Transverse colon (tissue), 4 donors: ENCODE measurements at regions not wholly inside any gene's neighbourhood (a gene's known extent, or its start where the extent isn't known, plus 50 kb on each side); places are given as distances from the start of the nearest gene placed in this dataset.
"Not testable (repeated sequence)": the region's sequence is repeated elsewhere in the genome, so short reads cannot be mapped to it uniquely, and the experiment has no call there.

Source experiments
- DNase-seq: peaks from one replicate; pipeline ENCODE4 v3.0.0-alpha.2; 2019
- H3K27ac ChIP-seq, 4 donors: fragments of 200-600 bp; sonication (generic); 2 replicates each; pipeline ENCODE4 v1.5.1; 2016 to 2018; ENCODE audit warnings: inconsistent platforms in 4 of 4
- H3K27me3 ChIP-seq: fragments of 200-600 bp; sonication (generic); 2 replicates; pipeline ENCODE4 v1.5.1; 2017; ENCODE audit warnings: inconsistent platforms
- H3K36me3 ChIP-seq, 4 donors: fragments of 200-600 bp; sonication (generic); 2 replicates each; pipeline ENCODE4 v1.5.1; 2017 to 2019; ENCODE audit warnings: inconsistent platforms in 4 of 4
- H3K4me1 ChIP-seq, 4 donors: fragments of 200-600 bp; sonication (generic); 2 replicates each; pipeline ENCODE4 v1.5.1; 2017 to 2020; ENCODE audit warnings: inconsistent platforms in 4 of 4
- H3K4me3 ChIP-seq, 4 donors: fragments of 200-600 bp; sonication (generic); 1 replicate in 1 of 4; 2 replicates in 3 of 4; pipeline versions ENCODE4 v1.5.1 to v1.6.1; 2017 to 2019; ENCODE audit warnings: inconsistent platforms in 4 of 4
- H3K9me3 ChIP-seq, 2 donors: fragments of 200-600 bp; sonication (generic); 2 replicates each; pipeline ENCODE4 v1.5.1; 2017 to 2019; ENCODE audit warnings: inconsistent platforms in 2 of 2
- EP300 ChIP-seq: sonication (generic); formaldehyde crosslinking; IDR thresholded peaks from one replicate; pipeline ENCODE4 v1.6.1; 2017; ENCODE audit warnings: antibody characterized with exemption, low read depth
- POLR2A ChIP-seq: fragments of 450-650 bp; IDR thresholded peaks from one replicate; pipeline ENCODE4 v1.6.1; 2016; ENCODE audit warnings: antibody characterized with exemption, mild to moderate bottlenecking, moderate library complexity
- POLR2AphosphoS5 ChIP-seq, 3 donors: sonication (generic); formaldehyde crosslinking; IDR thresholded peaks; one replicate each; pipeline ENCODE4 v1.6.1; 2016; ENCODE audit warnings: antibody characterized with exemption in 3 of 3
- WGBS, 2 donors: methylation state at CpG; one replicate each; pipeline ENCODE4 v1.1.5; 2018; ENCODE audit warnings: low coverage in 1 of 2; 5-methylcytosine and 5-hydroxymethylcytosine counted together
- in situ Hi-C, 4 donors: fragments of 200-750 bp; cut with MboI; loops; one replicate each; pipeline versions ENCODE4 v1.15.0 to v1.15.1; 2017; ENCODE audit warnings: low sequenced_read_pairs in 3 of 4, low pct_ligation_motif_present in 1 of 4, low pct_unique_long_range_greater_than_20kb in 1 of 4
- intact Hi-C: fragments of 100-400 bp; cut with DNase I; formaldehyde crosslinking; loops from one replicate; pipeline ENCODE4 v1.15.1; 2023; ENCODE audit warnings: low total_unique reads
- TF ChIP-seq, protein P1 (sequence below), 5 experiments: fragments of 200-600 bp in 3 of 5; fragments of 450-650 bp in 2 of 5; sonication (generic) in 3 of 5; IDR thresholded peaks; 1 replicate in 2 of 5; 2 replicates in 3 of 5; pipeline ENCODE4 v1.5.1; 2016 to 2017; ENCODE audit warnings: antibody characterized with exemption in 5 of 5, inconsistent platforms in 3 of 5, mild to moderate bottlenecking in 2 of 5, moderate library complexity in 1 of 5

DNA sequence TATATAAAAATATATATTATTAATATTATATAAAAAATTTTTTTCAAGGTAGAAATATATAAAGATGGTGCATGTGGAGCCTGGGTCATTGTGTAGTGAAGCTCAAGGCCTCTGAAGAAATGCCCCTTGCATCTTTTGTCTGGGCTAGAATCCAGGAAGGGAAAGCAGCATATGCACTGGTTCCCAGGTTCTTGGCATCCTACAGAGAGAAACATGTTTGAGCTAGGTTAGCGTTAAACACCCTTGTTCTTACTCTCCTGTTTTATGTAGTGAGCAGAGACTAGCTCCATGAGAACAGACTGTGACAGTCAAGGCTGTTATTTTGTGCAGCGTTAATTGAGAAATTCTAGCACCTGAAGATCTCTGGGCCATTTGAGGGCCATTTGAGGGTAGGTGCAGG lies 116.1 kb downstream of the POM121L12 start:
- Histone ChIP-seq H3K4me3 (no peak overlapping the region), H3K4me1 (no peaks in the 10 kb centered on the region), H3K27ac (no peak overlapping the region), H3K36me3 (no peaks in the 10 kb centered on the region), H3K9me3 (no peaks in the 10 kb centered on the region), H3K27me3 (no peaks in the 10 kb centered on the region)
- WGBS, 2 donors: 76 to 89% methylated on average over 2 of the region's 2 CpGs
- in situ Hi-C loops: no loop called here
- no peak for TF ChIP-seq POLR2A
- TF ChIP-seq, protein P1, sequence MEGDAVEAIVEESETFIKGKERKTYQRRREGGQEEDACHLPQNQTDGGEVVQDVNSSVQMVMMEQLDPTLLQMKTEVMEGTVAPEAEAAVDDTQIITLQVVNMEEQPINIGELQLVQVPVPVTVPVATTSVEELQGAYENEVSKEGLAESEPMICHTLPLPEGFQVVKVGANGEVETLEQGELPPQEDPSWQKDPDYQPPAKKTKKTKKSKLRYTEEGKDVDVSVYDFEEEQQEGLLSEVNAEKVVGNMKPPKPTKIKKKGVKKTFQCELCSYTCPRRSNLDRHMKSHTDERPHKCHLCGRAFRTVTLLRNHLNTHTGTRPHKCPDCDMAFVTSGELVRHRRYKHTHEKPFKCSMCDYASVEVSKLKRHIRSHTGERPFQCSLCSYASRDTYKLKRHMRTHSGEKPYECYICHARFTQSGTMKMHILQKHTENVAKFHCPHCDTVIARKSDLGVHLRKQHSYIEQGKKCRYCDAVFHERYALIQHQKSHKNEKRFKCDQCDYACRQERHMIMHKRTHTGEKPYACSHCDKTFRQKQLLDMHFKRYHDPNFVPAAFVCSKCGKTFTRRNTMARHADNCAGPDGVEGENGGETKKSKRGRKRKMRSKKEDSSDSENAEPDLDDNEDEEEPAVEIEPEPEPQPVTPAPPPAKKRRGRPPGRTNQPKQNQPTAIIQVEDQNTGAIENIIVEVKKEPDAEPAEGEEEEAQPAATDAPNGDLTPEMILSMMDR (IDR thresholded peaks at IDR 0.05): no peak
- intact Hi-C loops: no loop called here
- no peak for DNase-seq

DNA sequence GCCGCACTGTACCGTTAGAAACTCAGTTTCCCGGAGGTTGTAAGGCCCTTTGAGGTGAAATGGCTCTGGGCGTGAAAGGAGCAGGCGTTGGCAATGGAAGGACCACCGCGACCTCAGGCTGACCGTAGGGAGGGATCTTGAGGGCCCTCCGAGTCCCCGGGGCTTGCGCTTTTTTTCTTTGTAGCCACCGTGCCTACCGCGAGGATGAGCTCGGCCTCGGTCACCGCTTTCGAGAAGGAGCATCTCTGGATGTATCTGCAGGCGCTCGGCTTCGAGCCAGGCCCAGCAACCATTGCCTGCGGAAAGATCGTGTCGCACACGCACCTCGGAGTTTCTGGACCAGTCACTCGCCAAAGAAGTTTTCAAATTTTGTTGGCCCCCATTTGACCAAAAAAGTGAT lies 151.8 kb downstream of the POM121L12 start:
- in situ Hi-C loops, H3K36me3 ChIP-seq, H3K9me3 ChIP-seq, H3K27ac ChIP-seq, H3K4me1 ChIP-seq, DNase-seq, intact Hi-C loops, H3K4me3 ChIP-seq, H3K27me3 ChIP-seq: not testable (repeated sequence)
- WGBS, 2 donors: 89 to 97% methylated on average over 6 to 27 of the region's 27 CpGs

DNA sequence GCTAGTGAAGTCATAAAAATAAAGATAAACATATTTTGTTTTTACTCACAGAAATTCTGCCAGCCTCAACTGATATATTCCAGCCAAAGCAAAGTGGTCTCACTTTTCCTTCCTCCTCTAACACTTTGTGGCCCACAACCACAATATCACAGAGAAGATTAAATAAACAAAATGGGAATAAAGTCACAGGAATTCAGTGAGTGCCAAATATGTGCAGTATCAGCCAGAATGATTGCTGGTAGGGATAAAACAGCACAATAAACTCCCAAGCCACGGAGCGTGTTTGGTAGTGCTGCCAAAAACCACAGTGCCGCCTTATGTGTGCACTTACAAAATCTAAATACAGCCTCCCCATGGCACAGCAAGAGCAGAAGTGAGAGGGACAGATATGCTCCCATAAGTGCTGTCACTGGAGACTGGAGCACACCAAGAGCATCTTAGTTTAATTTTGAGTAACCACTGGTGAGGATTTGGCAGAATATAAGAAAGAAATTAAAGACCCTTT lies 155.8 kb downstream of the POM121L12 start:
- Histone ChIP-seq H3K4me1 (no peaks in the 10 kb centered on the region), H3K4me3 (no peak overlapping the region), H3K27me3 (no peaks in the 10 kb centered on the region), H3K27ac (no peak overlapping the region), H3K9me3 (no peaks in the 10 kb centered on the region), H3K36me3 (no peaks in the 10 kb centered on the region)
- 57 to 60% methylated on average over 2 to 3 of the region's 3 CpGs for WGBS, 2 donors
- in situ Hi-C loops: no loop called here
- TF ChIP-seq POLR2AphosphoS5 (IDR thresholded peaks at IDR 0.05): no peak
- TF ChIP-seq EP300: no peak
- TF ChIP-seq, protein P1 (IDR thresholded peaks at IDR 0.05): no peak
- no peak for TF ChIP-seq POLR2A
- intact Hi-C loops: no loop called here
- no peak for DNase-seq

DNA sequence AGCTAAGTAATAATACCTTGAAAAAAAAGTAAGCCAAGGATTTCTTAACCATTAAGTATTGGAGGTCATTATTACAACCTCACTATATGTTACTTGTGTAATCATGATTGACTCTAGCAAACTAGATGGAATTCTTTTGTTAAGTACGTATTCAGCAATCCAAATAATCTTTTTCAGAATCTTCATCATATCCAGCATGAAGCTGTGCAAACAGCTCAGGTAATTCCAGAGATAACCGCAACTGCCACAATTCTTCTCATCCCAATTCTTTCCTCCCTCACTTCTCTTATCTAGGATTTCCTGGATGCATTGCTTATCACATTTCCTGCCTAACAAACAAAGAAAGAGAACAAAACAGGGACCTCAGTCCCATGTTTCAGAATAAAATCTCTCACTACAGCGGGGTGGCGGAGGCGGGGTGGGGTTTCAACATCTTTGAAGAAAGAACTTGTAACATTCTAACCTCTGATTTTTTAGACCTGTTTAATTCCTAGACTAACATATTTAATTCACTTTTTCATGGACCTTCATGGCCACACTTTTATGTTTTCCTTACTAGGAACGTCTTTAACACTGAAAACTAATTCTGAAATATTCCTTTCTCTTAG lies 156.5 kb downstream of the POM121L12 start:
- Histone ChIP-seq H3K4me3 (no peak overlapping the region), H3K4me1 (no peaks in the 10 kb centered on the region), H3K27me3 (no peaks in the 10 kb centered on the region), H3K36me3 (no peaks in the 10 kb centered on the region), H3K27ac (no peak overlapping the region), H3K9me3 (no peaks in the 10 kb centered on the region)
- TF ChIP-seq POLR2AphosphoS5 (IDR thresholded peaks at IDR 0.05): no peak
- TF ChIP-seq, protein P1 (IDR thresholded peaks at IDR 0.05): no peak
- no peak for TF ChIP-seq EP300
- TF ChIP-seq POLR2A: no peak
- intact Hi-C loops (no loop called here), in situ Hi-C loops (no loop called here)
- 45 to 67% methylated on average over 6 of the region's 6 CpGs for WGBS, 2 donors
- no peak for DNase-seq

DNA sequence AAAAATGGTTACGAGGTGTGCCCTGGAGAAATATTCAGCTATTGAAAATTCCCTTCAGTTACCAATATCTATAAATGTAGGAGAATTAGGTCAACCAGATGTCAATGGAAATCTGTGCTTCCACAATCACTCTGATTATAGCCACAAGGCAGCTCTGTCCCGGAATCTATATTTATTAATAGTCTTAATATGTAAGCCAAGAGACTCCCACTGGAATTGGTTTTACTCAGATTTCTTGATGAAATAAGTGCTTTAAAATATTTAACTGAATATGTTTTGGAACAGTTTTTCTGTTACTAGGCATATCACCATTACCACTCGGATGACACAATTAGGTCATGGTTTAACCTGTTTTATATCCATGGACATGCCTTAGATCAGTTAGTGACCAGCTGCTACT lies 169.6 kb downstream of the POM121L12 start:
- 74 to 81% methylated on average over 3 of the region's 3 CpGs for WGBS, 2 donors
- no peak overlapping the region for H3K4me3 ChIP-seq

More for the DNA sequence above, 169.6 kb downstream of the POM121L12 start:
- no peaks in the 10 kb centered on the region for H3K9me3 ChIP-seq
- no peak overlapping the region for H3K27ac ChIP-seq
- no peaks in the 10 kb centered on the region for H3K36me3 ChIP-seq
- H3K27me3 ChIP-seq: no peaks in the 10 kb centered on the region
- TF ChIP-seq, protein P1 (IDR thresholded peaks at IDR 0.05): no peak
- TF ChIP-seq POLR2AphosphoS5 (IDR thresholded peaks at IDR 0.05) (no peak), POLR2A (no peak), EP300 (no peak)
- no peak for DNase-seq
- intact Hi-C loops: no loop called here
- no peaks in the 10 kb centered on the region for H3K4me1 ChIP-seq
- in situ Hi-C loops: no loop called here
